Right renal cortex interstitium (tissue), 3 donors: ENCODE measurements at regions not wholly inside any gene's neighbourhood (a gene's known extent, or its start where the extent isn't known, plus 50 kb on each side); places are given as distances from the start of the nearest gene placed in this dataset.
"Not testable (repeated sequence)": the region's sequence is repeated elsewhere in the genome, so short reads cannot be mapped to it uniquely, and the experiment has no call there.

ENCODE experiments used
- DNase-seq, 3 donors: peaks; one replicate each; pipeline ENCODE4 v3.0.0-alpha.2; 2013; ENCODE audit warnings: low read depth in 3 of 3, low spot score in 2 of 3

DNA sequence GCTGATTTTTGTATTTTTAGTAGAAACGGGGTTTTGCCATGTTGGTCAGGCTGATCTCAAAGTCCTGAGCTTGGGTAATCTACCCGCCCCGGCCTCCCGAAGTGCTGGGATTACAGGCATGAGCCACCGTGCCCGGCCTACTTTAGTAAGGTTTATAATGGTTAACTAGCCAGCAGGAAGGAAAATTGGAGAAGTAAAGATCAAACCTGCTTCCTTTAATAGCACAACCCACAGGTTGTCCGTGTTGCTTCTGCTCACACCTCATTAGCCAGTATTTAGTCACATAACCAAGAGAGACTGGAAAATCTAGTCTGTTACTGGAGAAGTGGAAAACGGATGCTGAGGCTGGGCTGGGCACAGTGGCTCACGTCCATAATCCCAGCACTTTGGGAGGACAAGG is 51.9 kb upstream of the TBL1XR1 start:
- DNase-seq, result no peak

GRCh38 chr3:177250151-177250550 is 52.9 kb upstream of the TBL1XR1 start:
- no peak for DNase-seq

- DNase-seq, result no peak
Observed at GRCh38 chr3:177251755-177252154, 54.5 kb upstream of the TBL1XR1 start.

GRCh38 chr3:177257006-177257405 is 59.7 kb upstream of the TBL1XR1 start:
- no peak for DNase-seq

- no peak for DNase-seq
Observed at GRCh38 chr3:177257625-177258024, 60.3 kb upstream of the TBL1XR1 start.

GRCh38 chr3:177262396-177262795 is 65.1 kb upstream of the TBL1XR1 start:
- DNase-seq, result no peak

- DNase-seq, result no peak
Observed at GRCh38 chr3:177263615-177264368, 66.5 kb upstream of the TBL1XR1 start.

DNA sequence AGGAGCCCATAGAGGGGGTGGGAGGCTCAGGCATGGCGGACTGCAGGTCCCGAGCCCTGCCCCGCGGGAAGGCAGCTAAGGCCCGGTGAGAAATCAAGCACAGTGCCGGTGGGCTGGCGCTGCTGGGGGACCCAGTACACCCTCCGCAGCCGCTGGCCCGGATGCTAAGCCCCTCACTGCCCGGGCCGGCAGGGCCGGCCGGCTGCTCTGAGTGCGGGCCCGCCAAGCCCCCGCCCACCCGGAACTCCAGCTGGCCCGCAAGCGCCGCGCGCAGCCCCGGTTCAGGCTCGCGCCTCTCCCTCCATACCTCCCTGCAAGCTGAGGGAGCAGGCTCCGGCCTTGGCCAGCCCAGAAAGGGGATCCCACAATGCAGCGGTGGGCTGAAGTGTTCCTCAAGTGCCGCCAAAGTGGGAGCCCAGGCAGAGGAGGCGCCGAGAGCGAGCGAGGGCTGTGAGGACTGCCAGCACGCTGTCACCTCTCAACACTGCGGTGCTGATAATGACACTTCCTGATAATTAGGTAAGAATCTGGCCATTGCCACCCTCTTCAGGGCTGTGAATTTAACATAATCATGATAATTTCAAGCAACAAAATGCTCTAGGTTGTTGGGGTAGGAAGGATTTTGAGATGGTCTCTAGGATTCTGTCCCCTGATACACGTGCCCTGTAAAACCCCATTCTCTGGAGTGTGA is 74.7 kb upstream of the TBL1XR1 start:
- not testable (repeated sequence) for DNase-seq

DNA sequence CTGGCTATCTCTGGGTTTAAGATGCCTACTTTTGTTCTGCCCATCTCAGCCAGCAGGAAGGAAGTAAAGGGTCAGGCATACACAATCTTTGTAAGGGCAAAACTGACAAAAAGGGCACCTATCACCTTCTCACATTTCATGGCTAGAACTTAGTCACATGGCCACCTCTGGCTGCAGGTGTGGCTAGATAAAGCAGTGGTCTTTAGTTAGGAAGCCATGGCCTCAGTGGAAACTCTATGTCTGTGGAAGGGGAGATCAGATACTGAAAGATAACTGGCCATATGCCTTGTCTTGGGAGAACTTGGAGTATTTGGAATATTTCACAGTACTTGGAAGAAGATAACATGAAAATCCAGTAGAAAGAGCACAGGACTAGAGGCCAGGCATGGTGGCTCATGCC is 80.7 kb upstream of the TBL1XR1 start:
- DNase-seq, result no peak

GRCh38 chr3:177279118-177279815 is 82.0 kb upstream of the TBL1XR1 start:
- DNase-seq, result no peak

GRCh38 chr3:177281292-177282118 is 84.2 kb upstream of the TBL1XR1 start:
- no peak for DNase-seq

GRCh38 chr3:177282119-177282655 is 84.9 kb upstream of the TBL1XR1 start:
- no peak for DNase-seq

- no peak for DNase-seq
Observed at GRCh38 chr3:177283983-177284382, 86.7 kb upstream of the TBL1XR1 start.

DNA sequence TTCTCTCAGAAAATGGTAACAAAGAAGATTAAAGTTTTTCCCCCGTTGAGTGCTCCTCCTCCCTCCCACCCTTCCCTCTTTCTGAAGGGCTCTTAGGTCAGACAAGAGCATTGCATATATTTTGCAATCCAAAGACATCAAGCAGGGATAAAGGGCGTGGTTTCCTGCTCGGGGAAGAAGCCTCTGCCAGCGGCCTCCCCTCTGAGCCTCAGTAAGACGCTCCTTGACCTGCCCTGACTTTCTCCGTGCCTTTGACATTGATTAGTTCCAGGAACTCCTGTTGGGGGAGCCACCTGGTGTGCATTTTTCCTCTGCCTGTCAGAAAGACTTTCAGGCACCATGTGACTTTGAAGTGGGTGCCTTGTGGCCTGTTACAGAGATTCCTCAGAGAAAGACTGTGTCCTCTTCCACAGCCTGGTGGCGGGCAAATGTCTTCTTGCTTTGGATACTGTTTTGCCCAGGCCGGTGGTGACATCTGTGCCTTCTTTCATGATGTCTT is 87.2 kb upstream of the TBL1XR1 start:
- no peak for DNase-seq

DNA sequence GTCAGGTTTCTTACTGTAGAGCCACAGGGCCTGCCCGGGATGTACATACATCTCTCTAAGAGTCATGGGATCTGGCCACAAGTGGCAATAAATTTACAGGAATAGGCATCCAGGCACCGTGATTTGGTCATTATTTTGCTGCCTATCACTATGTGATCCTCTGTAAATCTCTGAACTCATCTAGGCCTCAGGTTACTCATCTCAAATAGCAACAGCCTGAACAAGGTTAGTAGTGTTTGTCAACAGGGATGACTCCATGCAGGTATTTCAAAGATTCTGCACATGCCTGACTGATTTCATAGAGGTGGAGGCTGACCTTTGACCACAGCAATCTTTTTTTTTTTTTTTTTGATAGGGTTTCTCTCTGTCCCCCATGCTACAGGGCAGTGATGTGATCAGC is 88.8 kb upstream of the TBL1XR1 start:
- DNase-seq, result no peak

GRCh38 chr3:177287231-177287630 is 89.9 kb upstream of the TBL1XR1 start:
- no peak for DNase-seq

DNA sequence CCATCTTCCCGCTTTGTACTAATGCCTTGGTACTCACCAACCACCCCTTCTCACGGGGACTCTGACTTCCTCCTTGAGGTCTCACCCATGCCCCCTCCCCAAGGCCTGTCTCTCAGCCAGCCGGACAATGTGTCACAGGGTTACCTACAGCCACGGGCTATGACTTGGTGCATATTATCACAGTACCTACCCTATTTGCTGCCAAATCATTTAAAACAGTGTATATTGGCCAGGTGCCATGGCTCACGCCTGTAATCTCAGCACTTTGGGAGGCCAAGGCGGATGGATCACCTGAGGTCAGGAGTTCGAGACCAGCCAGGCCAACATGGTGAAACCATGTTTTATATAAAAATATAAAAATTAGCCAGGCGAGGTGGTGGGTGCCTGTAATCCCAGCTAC is 93.4 kb upstream of the TBL1XR1 start:
- no peak for DNase-seq

DNA sequence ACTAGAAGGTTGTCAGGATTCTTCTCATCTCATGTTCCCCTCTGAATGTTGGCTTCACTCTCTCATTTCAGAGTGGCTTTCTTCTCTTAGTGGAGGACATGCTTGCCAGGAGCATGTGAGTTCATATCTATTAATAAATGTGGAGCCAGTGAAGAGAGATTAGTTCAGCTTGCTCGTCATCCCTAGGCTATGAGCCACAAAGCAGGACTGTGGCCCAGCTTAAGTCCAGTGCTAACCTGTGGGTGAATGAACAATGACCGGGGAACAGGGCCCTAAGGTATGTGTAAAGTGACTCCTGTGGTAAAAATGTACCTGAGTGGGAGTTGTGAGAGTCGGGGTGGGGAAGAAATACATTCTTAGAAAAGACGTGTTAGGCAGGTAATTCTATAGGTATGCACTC is 96.9 kb upstream of the TBL1XR1 start:
- no peak for DNase-seq

- no peak for DNase-seq
Observed at GRCh38 chr3:177295116-177295515, 97.8 kb upstream of the TBL1XR1 start.

GRCh38 chr3:177299250-177299649 is 102.0 kb upstream of the TBL1XR1 start:
- DNase-seq, result no peak
